ENCODE measurements at regions not wholly inside any gene's neighbourhood (a gene's known extent, or its start where the extent isn't known, plus 50 kb on each side); places are given as distances from the start of the nearest gene placed in this dataset.
A peak's percentile ranks its signal among the peaks of the same experiment; 100 is the strongest.

GRCh38 chrY:17231994-17232393 is 648.0 kb downstream of the CDY2B start:
- H3K27ac ChIP-seq (ENCODE audit: low read length) = no peak overlapping the region
- H3K36me3 ChIP-seq (ENCODE audit: insufficient read depth, low read depth, low read length) = no peaks in the 10 kb centered on the region
- H3K27me3 ChIP-seq (ENCODE audit: insufficient read depth, low read length) = no peaks in the 10 kb centered on the region
- peaks cover 23% of the 10 kb centered on the region; the same call in 1 of the 2 replicates for H3K4me1 ChIP-seq (ENCODE audit: insufficient read depth, low read length)
- H3K9me3 ChIP-seq (ENCODE audit: insufficient read depth, low read depth, low read length) = no peaks in the 10 kb centered on the region
- peak overlapping the region; percentile 32; the same call in 1 of the 2 replicates for H3K9ac ChIP-seq (ENCODE audit: low read depth, low read length)
- H3K4me3 ChIP-seq (ENCODE audit: low read length) = no peak overlapping the region

- Histone ChIP-seq H3K36me3 (ENCODE audit: insufficient read depth, low read depth, low read length) (no peaks in the 10 kb centered on the region), H3K4me1 (ENCODE audit: insufficient read depth, low read length) (no peaks in the 10 kb centered on the region), H3K27me3 (ENCODE audit: insufficient read depth, low read length) (no peaks in the 10 kb centered on the region), H3K27ac (ENCODE audit: low read length) (no peak overlapping the region), H3K4me3 (ENCODE audit: low read length) (no peak overlapping the region), H3K9ac (ENCODE audit: low read depth, low read length) (no peak overlapping the region), H3K9me3 (ENCODE audit: insufficient read depth, low read depth, low read length) (no peaks in the 10 kb centered on the region)
Measured at GRCh38 chrY:17223502-17223901, 656.5 kb downstream of the CDY2B start.

GRCh38 chrY:17202395-17202794 is 677.6 kb downstream of the CDY2B start:
- Histone ChIP-seq H3K9ac (ENCODE audit: low read depth, low read length) (no peak overlapping the region), H3K27ac (ENCODE audit: low read length) (no peak overlapping the region), H3K36me3 (ENCODE audit: insufficient read depth, low read depth, low read length) (no peaks in the 10 kb centered on the region), H3K27me3 (ENCODE audit: insufficient read depth, low read length) (no peaks in the 10 kb centered on the region), H3K9me3 (ENCODE audit: insufficient read depth, low read depth, low read length) (no peaks in the 10 kb centered on the region), H3K4me3 (ENCODE audit: low read length) (no peak overlapping the region), H3K4me1 (ENCODE audit: insufficient read depth, low read length) (no peaks in the 10 kb centered on the region)

GRCh38 chrY:17184299-17184698 is 695.7 kb downstream of the CDY2B start:
- H3K4me3 ChIP-seq (ENCODE audit: low read length) = no peak overlapping the region
- no peaks in the 10 kb centered on the region for H3K9me3 ChIP-seq (ENCODE audit: insufficient read depth, low read depth, low read length)
- H3K9ac ChIP-seq (ENCODE audit: low read depth, low read length) = no peak overlapping the region
- H3K4me1 ChIP-seq (ENCODE audit: insufficient read depth, low read length) = no peaks in the 10 kb centered on the region
- H3K27me3 ChIP-seq (ENCODE audit: insufficient read depth, low read length) = no peaks in the 10 kb centered on the region
- H3K27ac ChIP-seq (ENCODE audit: low read length) = no peak overlapping the region
- H3K36me3 ChIP-seq (ENCODE audit: insufficient read depth, low read depth, low read length) = no peaks in the 10 kb centered on the region

GRCh38 chrY:17166881-17167280 is 713.1 kb downstream of the CDY2B start:
- no peaks in the 10 kb centered on the region for H3K4me1 ChIP-seq (ENCODE audit: insufficient read depth, low read length)
- H3K27ac ChIP-seq (ENCODE audit: low read length) = no peak overlapping the region
- no peaks in the 10 kb centered on the region for H3K27me3 ChIP-seq (ENCODE audit: insufficient read depth, low read length)
- H3K9me3 ChIP-seq (ENCODE audit: insufficient read depth, low read depth, low read length) = no peaks in the 10 kb centered on the region
- no peak overlapping the region for H3K4me3 ChIP-seq (ENCODE audit: low read length)
- H3K9ac ChIP-seq (ENCODE audit: low read depth, low read length) = no peak overlapping the region
- H3K36me3 ChIP-seq (ENCODE audit: insufficient read depth, low read depth, low read length) = no peaks in the 10 kb centered on the region

- H3K27ac ChIP-seq (ENCODE audit: low read length) = no peak overlapping the region
- H3K9me3 ChIP-seq (ENCODE audit: insufficient read depth, low read depth, low read length) = no peaks in the 10 kb centered on the region
- H3K27me3 ChIP-seq (ENCODE audit: insufficient read depth, low read length) = no peaks in the 10 kb centered on the region
- H3K36me3 ChIP-seq (ENCODE audit: insufficient read depth, low read depth, low read length) = no peaks in the 10 kb centered on the region
- H3K4me1 ChIP-seq (ENCODE audit: insufficient read depth, low read length) = no peaks in the 10 kb centered on the region
- H3K9ac ChIP-seq (ENCODE audit: low read depth, low read length) = no peak overlapping the region
- H3K4me3 ChIP-seq (ENCODE audit: low read length) = no peak overlapping the region
Measured at GRCh38 chrY:17122166-17122565, 757.9 kb downstream of the CDY2B start.

GRCh38 chrY:17085303-17085702 is 794.7 kb downstream of the CDY2B start:
- no peak overlapping the region for H3K4me3 ChIP-seq (ENCODE audit: low read length)
- no peak overlapping the region for H3K9ac ChIP-seq (ENCODE audit: low read depth, low read length)
- H3K27ac ChIP-seq (ENCODE audit: low read length) = no peak overlapping the region
- no peaks in the 10 kb centered on the region for H3K9me3 ChIP-seq (ENCODE audit: insufficient read depth, low read depth, low read length)
- H3K36me3 ChIP-seq (ENCODE audit: insufficient read depth, low read depth, low read length) = no peaks in the 10 kb centered on the region
- no peaks in the 10 kb centered on the region for H3K4me1 ChIP-seq (ENCODE audit: insufficient read depth, low read length)
- no peaks in the 10 kb centered on the region for H3K27me3 ChIP-seq (ENCODE audit: insufficient read depth, low read length)

GRCh38 chrY:17079887-17080286 is 800.1 kb downstream of the CDY2B start:
- H3K27ac ChIP-seq (ENCODE audit: low read length) = no peak overlapping the region

GRCh38 chrY:17067307-17067706 is 812.7 kb downstream of the CDY2B start:
- no peak overlapping the region for H3K27ac ChIP-seq (ENCODE audit: low read length)
- no peaks in the 10 kb centered on the region for H3K27me3 ChIP-seq (ENCODE audit: insufficient read depth, low read length)
- no peak overlapping the region for H3K4me3 ChIP-seq (ENCODE audit: low read length)
- H3K9ac ChIP-seq (ENCODE audit: low read depth, low read length) = no peak overlapping the region
- H3K36me3 ChIP-seq (ENCODE audit: insufficient read depth, low read depth, low read length) = no peaks in the 10 kb centered on the region
- H3K9me3 ChIP-seq (ENCODE audit: insufficient read depth, low read depth, low read length) = no peaks in the 10 kb centered on the region
- H3K4me1 ChIP-seq (ENCODE audit: insufficient read depth, low read length) = no peaks in the 10 kb centered on the region

More at GRCh38 chrY:17079887-17080286, 800.1 kb downstream of the CDY2B start:
- Histone ChIP-seq H3K4me3 (ENCODE audit: low read length) (no peak overlapping the region), H3K4me1 (ENCODE audit: insufficient read depth, low read length) (no peaks in the 10 kb centered on the region), H3K9me3 (ENCODE audit: insufficient read depth, low read depth, low read length) (no peaks in the 10 kb centered on the region), H3K9ac (ENCODE audit: low read depth, low read length) (no peak overlapping the region), H3K27me3 (ENCODE audit: insufficient read depth, low read length) (no peaks in the 10 kb centered on the region), H3K36me3 (ENCODE audit: insufficient read depth, low read depth, low read length) (no peaks in the 10 kb centered on the region)

- Histone ChIP-seq H3K9me3 (ENCODE audit: insufficient read depth, low read depth, low read length) (no peaks in the 10 kb centered on the region), H3K27ac (ENCODE audit: low read length) (no peak overlapping the region), H3K27me3 (ENCODE audit: insufficient read depth, low read length) (no peaks in the 10 kb centered on the region), H3K36me3 (ENCODE audit: insufficient read depth, low read depth, low read length) (no peaks in the 10 kb centered on the region), H3K4me3 (ENCODE audit: low read length) (no peak overlapping the region), H3K4me1 (ENCODE audit: insufficient read depth, low read length) (peaks cover 2% of the 10 kb centered on the region; the same call in 1 of the 2 replicates), H3K9ac (ENCODE audit: low read depth, low read length) (no peak overlapping the region)
Measured at GRCh38 chrY:17053041-17053440, 827.0 kb downstream of the CDY2B start.

GRCh38 chrY:17050374-17050773 is 829.6 kb downstream of the CDY2B start:
- Histone ChIP-seq H3K36me3 (ENCODE audit: insufficient read depth, low read depth, low read length) (no peaks in the 10 kb centered on the region), H3K9me3 (ENCODE audit: insufficient read depth, low read depth, low read length) (no peaks in the 10 kb centered on the region), H3K9ac (ENCODE audit: low read depth, low read length) (no peak overlapping the region), H3K4me3 (ENCODE audit: low read length) (no peak overlapping the region), H3K4me1 (ENCODE audit: insufficient read depth, low read length) (peaks cover 2% of the 10 kb centered on the region; the same call in 1 of the 2 replicates), H3K27me3 (ENCODE audit: insufficient read depth, low read length) (no peaks in the 10 kb centered on the region), H3K27ac (ENCODE audit: low read length) (no peak overlapping the region)

- Histone ChIP-seq H3K27me3 (ENCODE audit: insufficient read depth, low read length) (no peaks in the 10 kb centered on the region), H3K4me1 (ENCODE audit: insufficient read depth, low read length) (no peaks in the 10 kb centered on the region), H3K4me3 (ENCODE audit: low read length) (no peak overlapping the region), H3K9me3 (ENCODE audit: insufficient read depth, low read depth, low read length) (no peaks in the 10 kb centered on the region), H3K9ac (ENCODE audit: low read depth, low read length) (no peak overlapping the region), H3K27ac (ENCODE audit: low read length) (no peak overlapping the region), H3K36me3 (ENCODE audit: insufficient read depth, low read depth, low read length) (no peaks in the 10 kb centered on the region)
Measured at GRCh38 chrY:17045124-17045523, 834.9 kb downstream of the CDY2B start.

- H3K27me3 ChIP-seq (ENCODE audit: insufficient read depth, low read length) = no peaks in the 10 kb centered on the region
- H3K4me3 ChIP-seq (ENCODE audit: low read length) = no peak overlapping the region
- H3K9ac ChIP-seq (ENCODE audit: low read depth, low read length) = no peak overlapping the region
- H3K4me1 ChIP-seq (ENCODE audit: insufficient read depth, low read length) = no peaks in the 10 kb centered on the region
- H3K27ac ChIP-seq (ENCODE audit: low read length) = no peak overlapping the region
- no peaks in the 10 kb centered on the region for H3K36me3 ChIP-seq (ENCODE audit: insufficient read depth, low read depth, low read length)
- H3K9me3 ChIP-seq (ENCODE audit: insufficient read depth, low read depth, low read length) = no peaks in the 10 kb centered on the region
Measured at GRCh38 chrY:17044723-17045122, 835.3 kb downstream of the CDY2B start.

Measured in iPS-20b (cell line).